H1 (cell line): ENCODE measurements at regions not wholly inside any gene's neighbourhood (a gene's known extent, or its start where the extent isn't known, plus 50 kb on each side); places are given as distances from the start of the nearest gene placed in this dataset.

ENCODE experiments used
- CTCF ChIA-PET: fragments of 300-600 bp; sonication (Branson Sonifier 250); formaldehyde crosslinking; loops from one replicate; lab custom pipeline; 2021; ENCODE audit not compliant: partially characterized antibody; lab: Charles Lee
- POLR2A ChIA-PET: fragments of 300-600 bp; sonication (Branson Sonifier 250); formaldehyde crosslinking; loops from one replicate; lab custom pipeline; 2021; ENCODE audit warnings: inconsistent platforms; ENCODE audit not compliant: partially characterized antibody; lab: Charles Lee
- DNase-seq, 2 experiments: peaks; one replicate each; pipeline versions ENCODE4 v3.0.0 to v3.0.0-alpha.2; 2010 to 2022; ENCODE audit warnings: low spot score in 2 of 2, low read depth in 1 of 2, mixed read lengths in 1 of 2
- FAIRE-seq: peaks from 2 replicates; lab custom pipeline; 2011; peaks lifted over from hg19 to GRCh38; lab: Jason Lieb, UNC
- H2AFZ ChIP-seq: 2 replicates; pipeline ENCODE4 v1.8.1; 2012; ENCODE audit warnings: low read length, inconsistent platforms
- H2AK5ac ChIP-seq: 2 replicates; pipeline ENCODE4 v1.6.1; 2013; ENCODE audit warnings: low read depth, low read length
- H2BK120ac ChIP-seq: replicated peaks from 2 replicates; pipeline ENCODE3; 2013; ENCODE audit warnings: low read depth, low read length, inconsistent platforms
- H2BK12ac ChIP-seq: 2 replicates; pipeline ENCODE4 v1.6.1; 2013; ENCODE audit warnings: low read depth, low read length
- H2BK15ac ChIP-seq: 2 replicates; pipeline ENCODE4 v1.6.1; 2013; ENCODE audit warnings: low read length
- H2BK20ac ChIP-seq: 2 replicates; pipeline ENCODE4 v1.6.1; 2013; ENCODE audit warnings: low read length
- H2BK5ac ChIP-seq: 2 replicates; pipeline ENCODE4 v1.6.1; 2013; ENCODE audit warnings: low read depth, low read length
- H3K14ac ChIP-seq: 2 replicates; pipeline ENCODE4 v1.6.1; 2013; ENCODE audit warnings: inconsistent platforms; ENCODE audit not compliant: insufficient read length
- H3K18ac ChIP-seq: 2 replicates; pipeline ENCODE4 v1.6.1; 2013; ENCODE audit warnings: low read length; ENCODE audit errors: extremely low read depth
- H3K23ac ChIP-seq: 2 replicates; pipeline ENCODE4 v1.6.1; 2013; ENCODE audit warnings: inconsistent platforms; ENCODE audit not compliant: insufficient read length
- H3K23me2 ChIP-seq: 2 replicates; pipeline ENCODE4 v1.6.1; 2013; ENCODE audit warnings: low read depth, low read length
- H3K27ac ChIP-seq: 2 replicates; pipeline ENCODE4 v1.6.1; 2011; ENCODE audit warnings: low read depth, low read length, inconsistent platforms
- H3K27me3 ChIP-seq, 4 experiments: replicated peaks in 1 of 4; 1 replicate in 1 of 4; 2 replicates in 3 of 4; pipeline versions ENCODE4 v1.6.1 to v1.8.1; 2011 to 2013; ENCODE audit warnings: low read length in 3 of 4, mild to moderate bottlenecking in 3 of 4, inconsistent platforms in 2 of 4, mixed read lengths in 2 of 4, moderate library complexity in 1 of 4; ENCODE audit not compliant: control insufficient read depth in 3 of 4, insufficient read depth in 3 of 4; ENCODE audit errors: extremely low read depth in 1 of 4
- H3K36me3 ChIP-seq, 4 experiments: 2 replicates each; pipeline versions ENCODE4 v1.6.1 to v1.8.1; 2011 to 2013; ENCODE audit warnings: mild to moderate bottlenecking in 4 of 4, low read length in 3 of 4, moderate library complexity in 2 of 4, control low read depth in 1 of 4, inconsistent platforms in 1 of 4; ENCODE audit not compliant: insufficient read depth in 4 of 4, control insufficient read depth in 2 of 4
- H3K4ac ChIP-seq: replicated peaks from 2 replicates; pipeline ENCODE3; 2013; ENCODE audit warnings: low read length, low read depth, mixed read lengths, inconsistent platforms; ENCODE audit not compliant: insufficient read length
- H3K4me1 ChIP-seq, 4 experiments: replicated peaks in 1 of 4; 1 replicate in 1 of 4; 2 replicates in 3 of 4; pipeline versions ENCODE4 v1.6.1 to v1.8.1; 2011 to 2013; ENCODE audit warnings: low read length in 3 of 4, inconsistent platforms in 2 of 4, mixed read lengths in 1 of 4; ENCODE audit not compliant: insufficient read depth in 4 of 4, control insufficient read depth in 3 of 4
- H3K4me2 ChIP-seq, 2 experiments: 2 replicates each; pipeline versions ENCODE4 v1.6.1 to v1.8.1; 2011 to 2013; ENCODE audit warnings: low read depth in 2 of 2, low read length in 2 of 2, control low read depth in 1 of 2, inconsistent platforms in 1 of 2, mild to moderate bottlenecking in 1 of 2; ENCODE audit not compliant: insufficient read depth in 1 of 2
- H3K4me3 ChIP-seq, 4 experiments: fragments of 200-600, 300-600 bp in 1 of 4; sonication (generic), shearing (Covaris generic), sonication (Bioruptor Twin) in 1 of 4; 2 replicates each; pipeline versions ENCODE4 v1.5.1 to v1.8.1; 2011 to 2016; ENCODE audit warnings: low read length in 4 of 4, low read depth in 3 of 4, control low read depth in 2 of 4, inconsistent platforms in 2 of 4, mild to moderate bottlenecking in 2 of 4, mixed read lengths in 1 of 4, moderate library complexity in 1 of 4; ENCODE audit not compliant: insufficient read depth in 2 of 4; ENCODE audit errors: extremely low read depth in 1 of 4
- H3K56ac ChIP-seq: replicated peaks from 2 replicates; pipeline ENCODE3; 2013; ENCODE audit warnings: low read depth, mild to moderate bottlenecking, mixed read lengths, low read length, inconsistent platforms; ENCODE audit not compliant: insufficient read length
- H3K79me1 ChIP-seq: 2 replicates; pipeline ENCODE4 v1.6.1; 2013; ENCODE audit warnings: low read depth, low read length, control low read depth
- H3K79me2 ChIP-seq, 2 experiments: 2 replicates each; pipeline versions ENCODE4 v1.6.1 to v1.8.1; 2012 to 2013; ENCODE audit warnings: low read length in 2 of 2, mild to moderate bottlenecking in 2 of 2, inconsistent platforms in 1 of 2; ENCODE audit not compliant: insufficient read depth in 2 of 2, control insufficient read depth in 1 of 2
- H3K9ac ChIP-seq, 4 experiments: replicated peaks in 1 of 4; 1 replicate in 1 of 4; 2 replicates in 3 of 4; pipeline versions ENCODE4 v1.6.1 to v1.8.1; 2011 to 2013; ENCODE audit warnings: low read depth in 3 of 4, low read length in 3 of 4, control low read depth in 2 of 4, mild to moderate bottlenecking in 2 of 4, moderate library complexity in 2 of 4, inconsistent platforms in 1 of 4; ENCODE audit errors: extremely low read depth in 1 of 4
- H3K9me3 ChIP-seq, 2 experiments: 2 replicates each; pipeline versions ENCODE4 v1.6.1 to v1.8.1; 2012 to 2013; ENCODE audit warnings: mild to moderate bottlenecking in 2 of 2, moderate library complexity in 2 of 2, control low read depth in 1 of 2, inconsistent platforms in 1 of 2, low read depth in 1 of 2, low read length in 1 of 2, mixed read lengths in 1 of 2; ENCODE audit not compliant: insufficient read depth in 2 of 2
- H4K20me1 ChIP-seq, 2 experiments: replicated peaks in 1 of 2; 2 replicates each; pipeline versions ENCODE3 to v1.8.1; 2011 to 2013; ENCODE audit warnings: inconsistent platforms in 2 of 2, low read length in 2 of 2, mild to moderate bottlenecking in 1 of 2; ENCODE audit not compliant: insufficient read depth in 2 of 2, control insufficient read depth in 1 of 2
- H4K5ac ChIP-seq: 2 replicates; pipeline ENCODE4 v1.6.1; 2013; ENCODE audit warnings: low read length, low read depth, mixed read lengths, inconsistent platforms; ENCODE audit not compliant: insufficient read length
- H4K8ac ChIP-seq: 2 replicates; pipeline ENCODE4 v1.8.0; 2013; ENCODE audit warnings: mild to moderate bottlenecking, moderate library complexity, low read length, inconsistent platforms; ENCODE audit not compliant: insufficient read depth; ENCODE audit errors: extremely low read depth
- H4K91ac ChIP-seq: replicated peaks from 2 replicates; pipeline ENCODE3; 2013; ENCODE audit warnings: low read length, mixed read lengths, inconsistent platforms; ENCODE audit not compliant: insufficient read length
- BACH1 ChIP-seq: IDR thresholded peaks from 2 replicates; pipeline ENCODE4 v1.6.1; 2012; ENCODE audit warnings: low read length, improper control_type of control experiment
- CTBP2 ChIP-seq: IDR thresholded peaks from 2 replicates; pipeline ENCODE4 v1.7.0; 2011; ENCODE audit warnings: borderline replicate concordance, mild to moderate bottlenecking, moderate library complexity, mixed read lengths, low read length; ENCODE audit not compliant: insufficient read depth, insufficient read length
- EGR1 ChIP-seq: IDR thresholded peaks from 2 replicates; pipeline ENCODE4 v1.6.1; 2011; ENCODE audit warnings: low read depth, low read length, borderline replicate concordance
- HDAC6 ChIP-seq: IDR thresholded peaks from one replicate; pipeline ENCODE4 v1.7.1; 2012; ENCODE audit warnings: low read depth, mild to moderate bottlenecking, inconsistent platforms, low read length, moderate library complexity
- JUND ChIP-seq: IDR thresholded peaks from 2 replicates; pipeline ENCODE4 v1.6.1; 2011; ENCODE audit warnings: mild to moderate bottlenecking, improper control_type of control experiment, low read length
- RXRA ChIP-seq: IDR thresholded peaks from 2 replicates; pipeline ENCODE4 v1.6.1; 2011; ENCODE audit warnings: low read depth, mild to moderate bottlenecking, low read length, moderate library complexity; ENCODE audit not compliant: insufficient read depth
- SIRT6 ChIP-seq: IDR thresholded peaks from one replicate; pipeline ENCODE4 v1.7.1; 2012; ENCODE audit warnings: low read length, inconsistent platforms
- TCF12 ChIP-seq: IDR thresholded peaks from 2 replicates; pipeline ENCODE4 v1.6.1; 2011; ENCODE audit warnings: low read depth, mild to moderate bottlenecking, low read length
- TEAD4 ChIP-seq: IDR thresholded peaks from 2 replicates; pipeline ENCODE4 v1.6.1; 2012; ENCODE audit warnings: low read depth, low read length, inconsistent platforms, mixed read lengths
- whole genome bisulfite sequencing, 2 experiments: shearing (Covaris generic) in 1 of 2; methylation state at CpG; one replicate each; pipeline versions ENCODE4 v1.1.6 to v1.1.7; 2013 to 2015; ENCODE audit warnings: low lambda C conversion rate in 2 of 2, mixed read lengths in 2 of 2, inconsistent platforms in 1 of 2, low coverage in 1 of 2, missing lambda C conversion rate in 1 of 2; ENCODE audit not compliant: insufficient replicate concordance in 2 of 2, insufficient coverage in 1 of 2, insufficient read length in 1 of 2; ENCODE audit errors: extremely low coverage in 1 of 2, missing lambda C conversion rate in 1 of 2; 5-methylcytosine and 5-hydroxymethylcytosine counted together

- Histone ChIP-seq H2BK20ac (no peak overlapping the region), H3K4me1 (no peaks in the 10 kb centered on the region; a peak in 1 of 7 replicates), H3K36me3 (no peaks in the 10 kb centered on the region), H2BK120ac (no peak overlapping the region), H3K27me3 (no peaks in the 10 kb centered on the region), H2BK5ac (no peak overlapping the region), H2BK15ac (no peak overlapping the region), H3K4me2 (no peak overlapping the region), H3K14ac (no peak overlapping the region), H3K9me3 (0 out of 4 replicates have a peak, but pooled peaks cover 0 to 2% of the 10 kb centered on the region in 2 experiments), H3K4me3 (no peak overlapping the region), H4K20me1 (no peaks in the 10 kb centered on the region), H3K23ac (no peak overlapping the region), H3K79me2 (no peaks in the 10 kb centered on the region), H3K4ac (no peak overlapping the region), H3K23me2 (no peaks in the 10 kb centered on the region), H2BK12ac (no peak overlapping the region), H4K8ac (no peak overlapping the region), H2AK5ac (no peak overlapping the region), H3K56ac (no peak overlapping the region), H4K91ac (no peak overlapping the region), H2AFZ (no peak overlapping the region), H3K79me1 (no peaks in the 10 kb centered on the region; the same call in 1 of the 2 replicates), H3K18ac (no peak overlapping the region), H3K9ac (no peak overlapping the region), H3K27ac (no peak overlapping the region), H4K5ac (no peak overlapping the region)
- CTCF ChIA-PET = interaction anchor here (2.1 kb wide), 1 partner anchor 13 kb away, joined by 10 read pairs; no protein-coding TSS in a partner anchor
- POLR2A ChIA-PET = no interaction called here
- FAIRE-seq (no peak), DNase-seq (no peak)
- no peak for TF ChIP-seq SIRT6
- no peak for TF ChIP-seq RXRA
- TF ChIP-seq CTBP2 = no peak
- TF ChIP-seq TEAD4 = no peak
- no peak for TF ChIP-seq HDAC6
- TF ChIP-seq EGR1 = no peak
- no peak for TF ChIP-seq TCF12
- TF ChIP-seq JUND = no peak
- TF ChIP-seq BACH1 = no peak
- 92% methylated on average over 1 of the region's 1 CpG; no CpG with 5 or more reads in 1 of the 2 experiments for WGBS, 2 experiments
Measured at GRCh38 chr3:5717254-5717653, 529.7 kb downstream of the EDEM1 start.
